WTC11 (cell line): ENCODE measurements at regions not wholly inside any gene's neighbourhood (a gene's known extent, or its start where the extent isn't known, plus 50 kb on each side); places are given as distances from the start of the nearest gene placed in this dataset.

ENCODE experiments used
- ATAC-seq: fragments of 200-7000 bp; cut with Tn5 transposase; 2 replicates; pipeline ENCODE4 v1.10.0; 2021; ENCODE audit warnings: mild to moderate bottlenecking, moderate library complexity
- CTCF ChIA-PET: fragments of 300-600 bp; sonication (Branson Sonifier 250); formaldehyde crosslinking; loops from one replicate; lab custom pipeline; 2021; ENCODE audit warnings: antibody characterized with exemption; lab: Charles Lee
- POLR2A ChIA-PET: fragments of 350-600 bp; sonication (Branson Sonifier 250); formaldehyde crosslinking; loops from one replicate; lab custom pipeline; 2021; ENCODE audit warnings: antibody characterized with exemption; lab: Charles Lee
- DNase-seq: peaks from one replicate; pipeline ENCODE4 v3.0.0; 2021; ENCODE audit warnings: low spot score
- H3K27ac Mint-ChIP-seq: 2 replicates; pipeline ENCODE4 v1.8.0; 2021; ENCODE audit warnings: mixed read lengths
- H3K27me3 Mint-ChIP-seq: 2 replicates; pipeline ENCODE4 v1.8.0; 2021; ENCODE audit warnings: low read depth, mild to moderate bottlenecking, moderate library complexity, mixed read lengths
- H3K36me3 Mint-ChIP-seq: 2 replicates; pipeline ENCODE4 v1.8.0; 2021; ENCODE audit warnings: mixed read lengths
- H3K4me1 Mint-ChIP-seq: 2 replicates; pipeline ENCODE4 v1.8.0; 2022; ENCODE audit warnings: mixed read lengths
- H3K4me3 Mint-ChIP-seq: 2 replicates; pipeline ENCODE4 v1.8.0; 2021; ENCODE audit warnings: mild to moderate bottlenecking, moderate library complexity, mixed read lengths
- H3K9me3 Mint-ChIP-seq: 2 replicates; pipeline ENCODE4 v1.8.0; 2021; ENCODE audit warnings: mixed read lengths
- AFF4 ChIP-seq: sonication (generic); formaldehyde crosslinking; IDR thresholded peaks from 2 replicates; pipeline ENCODE4 v1.8.1; 2023; ENCODE audit warnings: mild to moderate bottlenecking, missing genetic modification reagents, borderline replicate concordance
- CDX4 ChIP-seq: fragments of 250-450 bp; sonication (Bioruptor Pico); IDR thresholded peaks from 2 replicates; pipeline ENCODE4 v1.9.0; 2021; ENCODE audit warnings: moderate library complexity, mild to moderate bottlenecking, inconsistent platforms, borderline replicate concordance
- E2F4 ChIP-seq: sonication (generic); formaldehyde crosslinking; IDR thresholded peaks from 2 replicates; pipeline ENCODE4 v1.8.1; 2022; ENCODE audit warnings: low read depth, mild to moderate bottlenecking, moderate library complexity, missing genetic modification reagents, borderline replicate concordance
- FOXJ3 ChIP-seq: sonication (generic); formaldehyde crosslinking; IDR thresholded peaks from 2 replicates; pipeline ENCODE4 v1.9.0; 2021; ENCODE audit warnings: missing genetic modification reagents, mild to moderate bottlenecking, borderline replicate concordance
- JAZF1 ChIP-seq: fragments of 250-450 bp; sonication (Bioruptor Pico); IDR thresholded peaks from 2 replicates; pipeline ENCODE4 v1.9.0; 2021; ENCODE audit warnings: moderate library complexity, mild to moderate bottlenecking, inconsistent platforms
- MAX ChIP-seq: sonication (generic); formaldehyde crosslinking; IDR thresholded peaks from 2 replicates; pipeline ENCODE4 v1.8.0; 2022; ENCODE audit warnings: mild to moderate bottlenecking, missing genetic modification reagents
- PRRX2 ChIP-seq: fragments of 250-450 bp; sonication (Bioruptor Pico); IDR thresholded peaks from 2 replicates; pipeline ENCODE4 v1.8.0; 2021; ENCODE audit warnings: mild to moderate bottlenecking
- RORB ChIP-seq: fragments of 250-450 bp; sonication (Bioruptor Pico); IDR thresholded peaks from 2 replicates; pipeline ENCODE4 v1.9.0; 2021; ENCODE audit warnings: mild to moderate bottlenecking
- STAT6 ChIP-seq: sonication (generic); formaldehyde crosslinking; conservative IDR thresholded peaks from 2 replicates; pipeline ENCODE4 v1.8.1; 2023; ENCODE audit warnings: mild to moderate bottlenecking, low read depth, missing genetic modification reagents, moderate library complexity
- TEAD1 ChIP-seq: sonication (generic); formaldehyde crosslinking; IDR thresholded peaks from 2 replicates; pipeline ENCODE4 v1.8.0; 2022; ENCODE audit warnings: mild to moderate bottlenecking, missing genetic modification reagents
- ZMAT4 ChIP-seq: fragments of 250-450 bp; sonication (Bioruptor Pico); IDR thresholded peaks from 2 replicates; pipeline ENCODE4 v1.9.0; 2021; ENCODE audit warnings: mild to moderate bottlenecking
- ZNF232 ChIP-seq: sonication (generic); formaldehyde crosslinking; IDR thresholded peaks from 2 replicates; pipeline ENCODE4 v1.8.0; 2022; ENCODE audit warnings: mild to moderate bottlenecking, missing genetic modification reagents
- ZNF416 ChIP-seq: fragments of 250-450 bp; sonication (Bioruptor Pico); IDR thresholded peaks from 2 replicates; pipeline ENCODE4 v1.9.0; 2021; ENCODE audit warnings: mild to moderate bottlenecking, inconsistent platforms
- ZNF532 ChIP-seq: fragments of 250-450 bp; sonication (Bioruptor Pico); IDR thresholded peaks from 2 replicates; pipeline ENCODE4 v1.9.0; 2021; ENCODE audit warnings: mild to moderate bottlenecking, borderline replicate concordance

GRCh38 chr20:60314727-60315126 is 356.5 kb downstream of the CDH26 start (continued):
- no peak for TF ChIP-seq AFF4
- TF ChIP-seq RORB (CRISPR knock-in tag): no peak

GRCh38 chr20:60316476-60317158 is 358.4 kb downstream of the CDH26 start:
- H3K36me3 Mint-ChIP-seq: peaks cover 14% of the 10 kb centered on the region
- ATAC-seq (no peak), DNase-seq (no peak)
- ChIA-PET CTCF (no interaction called here), POLR2A (no interaction called here)
- H3K4me3 Mint-ChIP-seq: no peak overlapping the region
- H3K27me3 Mint-ChIP-seq: peaks cover 37% of the 10 kb centered on the region
- H3K27ac Mint-ChIP-seq: no peak overlapping the region
- H3K4me1 Mint-ChIP-seq: no peaks in the 10 kb centered on the region
- TF ChIP-seq TEAD1 (CRISPR knock-in tag) (no peak), ZNF532 (CRISPR knock-in tag) (no peak), MAX (no peak), STAT6 (CRISPR knock-in tag) (no peak), CDX4 (no peak), ZNF232 (CRISPR knock-in tag) (no peak), ZNF416 (CRISPR knock-in tag) (no peak), E2F4 (CRISPR knock-in tag) (no peak), PRRX2 (CRISPR knock-in tag) (no peak), ZMAT4 (no peak), FOXJ3 (CRISPR knock-in tag) (no peak), JAZF1 (no peak)
- peaks cover 39% of the 10 kb centered on the region for H3K9me3 Mint-ChIP-seq
